ENCODE measurements at regions not wholly inside any gene's neighbourhood (a gene's known extent, or its start where the extent isn't known, plus 50 kb on each side); places are given as distances from the start of the nearest gene placed in this dataset.

DNA sequence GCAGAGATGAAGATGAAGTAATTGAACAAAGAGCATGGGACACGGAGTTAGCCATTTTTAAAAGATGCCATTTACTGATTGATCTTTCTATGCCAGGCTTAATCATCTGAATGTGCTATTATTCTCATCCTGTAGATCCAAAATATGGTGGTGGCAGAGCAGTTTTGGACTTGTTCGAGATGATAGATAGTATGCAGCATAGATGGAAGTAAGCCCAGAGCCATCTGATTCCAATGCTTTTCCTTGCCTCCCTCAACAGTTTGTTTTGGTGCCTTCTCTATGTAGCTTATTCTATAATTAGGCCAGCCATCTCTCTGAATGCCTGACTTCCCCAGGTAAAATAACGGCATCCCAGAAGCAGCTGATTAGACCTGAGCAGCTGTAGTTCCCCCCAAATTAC is 152.6 kb upstream of the CLNK start:
- TF ChIP-seq POLR2A (IDR thresholded peaks at IDR 0.05): no peak
- no peak for TF ChIP-seq POLR2AphosphoS5 (IDR thresholded peaks at IDR 0.05)
